ENCODE measurements at regions not wholly inside any gene's neighbourhood (a gene's known extent, or its start where the extent isn't known, plus 50 kb on each side); places are given as distances from the start of the nearest gene placed in this dataset.

GRCh38 chr2:192953116-192953515 lies 758.4 kb upstream of the TMEFF2 start:
- TF ChIP-seq USF1 (IDR thresholded peaks at IDR 0.05) (no peak), FOXM1 (IDR thresholded peaks at IDR 0.05; ENCODE audit: borderline replicate concordance, low read depth) (no peak), EP300 (IDR thresholded peaks at IDR 0.05; ENCODE audit: borderline replicate concordance) (no peak), YY1 (IDR thresholded peaks at IDR 0.05; ENCODE audit: low read depth) (no peak), REST (IDR thresholded peaks at IDR 0.05; ENCODE audit: low read depth) (no peak), TAF1 (IDR thresholded peaks at IDR 0.05; ENCODE audit: low read depth) (no peak), TEAD4 (IDR thresholded peaks at IDR 0.05) (no peak), CREB1 (IDR thresholded peaks at IDR 0.05; ENCODE audit: low read depth) (no peak), RAD21 (IDR thresholded peaks at IDR 0.05; ENCODE audit: low read depth) (no peak), ZBTB7A (IDR thresholded peaks at IDR 0.05; ENCODE audit: low read depth) (no peak), EGR1 (IDR thresholded peaks at IDR 0.05) (no peak), CEBPB (IDR thresholded peaks at IDR 0.05) (no peak), NFIC (IDR thresholded peaks at IDR 0.05) (no peak)
